GM21390 (cell line): ENCODE measurements at regions not wholly inside any gene's neighbourhood (a gene's known extent, or its start where the extent isn't known, plus 50 kb on each side); places are given as distances from the start of the nearest gene placed in this dataset.

Experiments
- ATAC-seq: cut with Tn5 transposase; IDR thresholded peaks from one replicate; pipeline ENCODE4 v1.9.1; 2021; ENCODE audit not compliant: unreplicated experiment

DNA sequence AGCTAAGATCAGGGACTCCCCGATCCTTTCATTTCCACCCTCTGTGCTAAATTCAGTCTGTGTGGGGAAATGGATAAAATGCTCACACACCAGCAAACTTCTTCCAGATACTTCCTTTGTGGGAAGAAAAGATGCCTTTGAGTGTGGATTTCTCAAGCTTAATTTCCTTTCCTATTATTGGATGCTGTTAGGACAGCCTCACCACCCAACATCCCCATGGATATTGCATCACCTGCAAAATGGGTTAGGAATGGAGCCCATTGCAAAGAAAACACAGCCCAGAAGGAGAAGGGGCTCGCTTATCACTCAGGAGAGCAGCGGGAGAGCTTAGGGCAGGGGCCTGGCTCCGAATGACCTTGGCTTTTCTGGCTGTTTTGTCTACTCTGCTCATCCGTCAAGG is 272.2 kb downstream of the CDC5L start:
- no peak for ATAC-seq

DNA sequence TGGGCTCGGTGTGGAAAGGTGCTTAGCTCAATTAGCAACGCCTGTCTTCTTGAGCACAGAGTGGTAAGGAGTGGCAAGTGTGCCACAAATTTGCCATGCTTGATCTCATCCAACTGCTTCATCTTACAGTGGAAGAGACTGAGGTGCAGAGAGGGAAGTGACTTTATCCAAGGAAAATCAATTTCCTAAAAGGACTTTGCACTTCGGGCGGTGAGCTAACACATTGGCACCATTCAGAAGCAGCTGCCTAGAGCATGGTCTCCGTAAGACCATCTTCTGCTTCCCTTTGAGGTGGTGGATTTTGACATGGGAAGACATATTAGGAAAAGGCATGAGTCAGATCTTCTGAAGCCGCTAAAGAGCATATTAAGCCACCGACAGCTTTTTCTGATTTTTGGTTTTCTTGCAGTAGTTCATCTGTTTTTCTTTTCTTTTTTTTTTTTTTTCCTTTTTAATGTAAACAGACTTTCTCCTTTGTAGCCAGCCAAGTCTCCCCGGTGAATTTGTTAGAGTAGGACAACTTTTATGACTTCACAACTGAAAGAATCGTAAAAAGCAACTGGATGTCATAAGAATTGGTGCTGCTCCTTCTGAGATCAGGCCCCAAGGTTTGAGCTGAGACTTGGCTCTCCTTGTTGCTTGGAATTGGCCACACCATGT is 273.2 kb downstream of the CDC5L start:
- ATAC-seq: no peak

DNA sequence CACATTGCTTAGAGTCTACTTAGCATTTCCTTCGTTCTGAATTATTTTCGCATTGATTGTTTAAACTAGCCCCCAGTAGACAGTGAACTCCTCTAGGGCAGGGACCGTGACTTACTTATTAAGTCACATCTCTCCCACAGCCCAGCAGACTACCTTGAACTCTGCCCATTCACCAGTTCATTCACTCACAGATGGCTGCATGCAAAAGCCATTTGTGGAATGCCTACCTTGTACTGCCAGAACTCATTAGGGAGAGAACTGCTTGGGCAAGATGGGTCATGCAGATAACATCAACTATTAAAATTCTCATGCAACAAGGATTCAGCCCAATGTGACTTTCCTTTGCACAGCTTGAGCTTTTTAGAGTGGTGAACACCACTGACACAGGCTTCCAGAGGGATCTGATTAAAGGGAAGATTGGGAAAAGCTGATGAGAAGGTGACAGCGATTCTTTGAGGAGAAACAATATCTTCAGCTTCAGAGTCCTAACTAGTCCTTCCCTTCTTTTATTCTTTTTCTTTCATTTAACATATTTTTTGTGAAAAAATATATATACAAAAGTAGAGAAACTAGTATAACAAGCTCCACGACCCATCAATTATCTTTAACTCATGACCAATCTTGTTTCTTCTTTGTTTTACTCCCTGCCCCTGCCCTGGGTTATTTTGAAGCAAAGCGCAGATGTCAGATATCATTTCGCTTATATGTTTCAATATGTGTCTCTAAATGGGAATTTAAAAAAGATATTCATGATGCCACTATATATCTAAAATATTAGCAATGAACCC is 273.9 kb downstream of the CDC5L start:
- no peak for ATAC-seq

DNA sequence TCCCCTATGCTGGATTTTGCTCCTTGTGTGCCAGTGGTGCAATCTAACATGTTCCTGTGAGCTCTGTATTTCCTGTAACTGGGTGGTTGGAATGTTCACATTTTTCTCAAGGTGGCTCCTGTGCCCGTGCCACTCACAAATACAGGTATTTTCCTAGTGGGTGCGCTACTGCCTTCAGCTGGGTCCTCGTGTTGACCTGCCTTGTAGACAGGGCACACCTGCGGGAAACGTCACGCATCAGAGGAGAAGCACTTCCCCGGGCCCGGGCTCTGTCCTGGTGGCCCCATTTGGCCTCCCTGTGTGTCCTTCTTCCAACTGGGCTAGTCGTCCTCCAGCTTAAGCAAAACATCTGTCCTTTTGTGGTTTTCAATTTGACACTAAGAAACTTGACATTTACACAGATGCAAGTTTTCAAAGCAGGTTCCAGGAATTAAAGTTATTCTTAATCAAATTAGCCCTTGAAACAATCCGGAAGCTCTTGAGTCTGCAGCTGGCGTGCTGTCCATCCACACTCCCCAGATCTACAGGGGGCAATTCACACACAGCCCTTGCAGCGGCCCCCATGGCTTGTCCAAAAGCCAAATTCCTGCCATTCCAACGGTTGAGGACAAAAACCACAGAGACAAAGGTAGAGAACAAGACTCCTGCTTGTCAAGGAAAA is 275.1 kb downstream of the CDC5L start:
- ATAC-seq: no peak

DNA sequence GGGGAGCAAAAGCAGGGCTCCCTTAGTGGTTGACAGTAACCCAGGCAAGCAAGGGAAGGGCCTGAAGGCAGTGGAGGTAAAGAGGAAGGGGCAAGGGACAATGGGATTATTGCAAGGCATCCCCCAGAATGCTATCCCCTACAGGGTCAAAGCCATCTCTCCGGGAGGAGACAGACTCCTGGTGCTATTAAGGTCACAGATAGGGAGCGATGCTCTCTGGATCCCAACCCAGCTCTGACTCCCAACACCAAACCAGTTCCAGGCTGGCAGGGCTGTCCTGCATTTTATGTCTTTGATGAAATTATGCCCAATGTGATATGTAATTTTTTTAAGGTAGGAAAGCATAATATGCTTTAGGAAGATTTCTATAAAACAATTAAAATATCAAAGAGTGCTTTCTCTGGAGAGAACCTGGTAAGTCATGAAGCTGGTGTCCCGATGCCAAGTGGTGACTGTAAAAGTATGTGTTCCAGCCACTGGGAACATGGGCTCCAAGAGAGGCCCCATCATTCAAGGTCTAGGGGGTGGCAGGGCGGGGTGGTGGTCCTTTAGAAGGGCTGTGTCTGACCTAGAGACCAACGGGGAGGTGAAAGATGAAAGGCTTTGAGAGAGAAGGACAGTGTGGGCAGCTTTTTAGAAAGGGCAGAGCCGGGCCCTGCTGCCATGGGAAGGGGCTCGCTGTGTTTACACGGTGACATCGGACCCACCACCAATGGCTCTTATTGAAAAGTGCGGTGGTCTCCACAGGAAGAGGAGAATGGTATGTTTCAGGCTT is 276.5 kb downstream of the CDC5L start:
- no peak for ATAC-seq

DNA sequence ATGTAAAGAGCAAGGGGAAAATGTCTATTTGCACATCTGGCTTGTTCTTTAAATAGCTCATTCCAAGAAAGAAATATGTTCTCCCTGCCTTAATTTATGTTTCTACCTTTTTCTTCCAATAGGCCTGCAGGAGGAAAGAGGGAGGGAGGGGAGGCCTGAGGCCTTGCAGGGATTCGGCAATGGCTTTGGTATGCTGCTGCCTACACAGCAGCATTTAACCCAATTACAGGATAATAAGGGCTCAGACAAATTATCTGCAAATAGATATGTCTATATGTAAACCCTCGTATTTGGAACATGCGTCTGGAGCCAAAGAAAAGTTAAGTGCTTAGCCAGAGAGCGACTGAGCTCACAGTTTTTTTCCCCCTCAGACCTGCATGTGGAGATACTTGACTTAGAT is 277.2 kb downstream of the CDC5L start:
- ATAC-seq: no peak

DNA sequence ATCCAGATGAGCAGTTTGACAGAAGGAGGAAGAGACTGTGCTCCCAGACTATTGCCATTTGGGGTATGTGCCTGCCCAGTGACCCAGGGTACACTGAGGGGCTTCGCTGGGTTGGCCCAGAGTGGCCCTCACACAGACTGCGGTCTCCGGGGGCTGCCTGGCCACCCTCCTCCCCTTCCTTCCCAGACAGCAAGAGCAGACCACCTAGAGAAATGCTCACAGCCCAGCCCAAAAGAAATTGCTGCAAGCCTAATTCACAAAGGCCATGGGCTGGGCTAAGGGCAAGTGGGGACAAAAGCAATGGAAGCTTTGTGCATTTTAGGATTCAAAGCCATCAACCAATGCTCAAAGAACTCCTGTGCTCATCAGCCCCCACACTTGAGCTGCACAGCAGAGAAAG is 277.6 kb downstream of the CDC5L start:
- no peak for ATAC-seq

DNA sequence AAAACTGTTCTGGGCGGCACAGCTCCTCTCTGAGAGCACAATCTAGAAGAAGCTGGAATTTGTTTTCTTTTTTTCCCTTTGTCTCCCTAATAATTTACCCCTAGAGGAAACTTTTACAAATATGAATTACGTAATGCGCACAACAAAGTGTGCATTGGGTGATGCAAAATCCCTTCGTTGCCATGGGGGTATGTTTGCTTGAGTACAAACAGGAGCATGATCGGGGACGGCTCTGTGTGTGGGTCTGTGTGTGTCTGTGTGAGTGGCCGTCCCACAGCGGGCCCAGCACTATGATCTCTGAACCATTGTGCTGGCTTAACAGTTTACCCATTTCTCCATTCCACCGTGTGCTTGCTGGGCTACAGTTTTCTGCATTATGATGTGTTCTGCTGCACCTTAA is 278.2 kb downstream of the CDC5L start:
- no peak for ATAC-seq

DNA sequence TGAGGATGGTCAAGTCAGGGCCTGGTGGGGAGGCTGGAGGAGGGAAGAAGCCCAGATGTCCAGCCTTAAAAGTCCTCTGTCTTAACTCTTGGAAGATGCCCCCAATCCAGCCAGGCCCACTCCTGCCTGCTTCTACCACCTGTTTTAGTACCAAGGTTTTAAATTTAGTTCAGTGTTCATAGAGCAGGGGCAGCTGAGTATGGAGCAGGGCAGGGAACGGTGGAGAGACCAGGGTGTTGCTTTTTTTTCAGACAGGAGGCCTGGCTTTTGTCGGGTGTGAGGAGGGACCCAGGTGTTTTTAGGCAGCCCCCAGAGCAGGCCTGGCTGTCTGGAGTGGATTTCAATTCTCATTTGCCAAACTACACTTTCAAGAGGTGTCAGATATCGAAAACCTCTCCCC is 278.8 kb downstream of the CDC5L start:
- ATAC-seq: no peak

DNA sequence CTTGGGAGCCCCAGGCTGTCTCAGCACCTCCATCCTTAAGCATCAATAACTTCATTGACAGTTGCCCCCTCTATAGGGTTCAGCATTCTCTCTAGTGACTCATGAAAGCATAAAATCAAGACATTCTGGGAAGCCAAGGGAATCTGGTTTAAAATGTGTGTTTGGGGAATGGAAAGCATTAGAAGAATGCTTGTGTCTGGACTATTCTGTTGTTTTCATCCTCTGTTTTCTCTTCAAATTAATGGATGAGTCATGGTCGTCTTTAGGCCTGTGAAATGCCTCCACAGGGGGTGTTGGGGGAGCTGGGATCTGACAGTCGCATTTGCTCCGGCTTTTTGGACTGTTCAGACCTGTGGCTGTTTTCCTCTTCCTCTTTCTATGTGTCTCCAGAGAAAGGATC is 279.7 kb downstream of the CDC5L start:
- ATAC-seq: no peak

DNA sequence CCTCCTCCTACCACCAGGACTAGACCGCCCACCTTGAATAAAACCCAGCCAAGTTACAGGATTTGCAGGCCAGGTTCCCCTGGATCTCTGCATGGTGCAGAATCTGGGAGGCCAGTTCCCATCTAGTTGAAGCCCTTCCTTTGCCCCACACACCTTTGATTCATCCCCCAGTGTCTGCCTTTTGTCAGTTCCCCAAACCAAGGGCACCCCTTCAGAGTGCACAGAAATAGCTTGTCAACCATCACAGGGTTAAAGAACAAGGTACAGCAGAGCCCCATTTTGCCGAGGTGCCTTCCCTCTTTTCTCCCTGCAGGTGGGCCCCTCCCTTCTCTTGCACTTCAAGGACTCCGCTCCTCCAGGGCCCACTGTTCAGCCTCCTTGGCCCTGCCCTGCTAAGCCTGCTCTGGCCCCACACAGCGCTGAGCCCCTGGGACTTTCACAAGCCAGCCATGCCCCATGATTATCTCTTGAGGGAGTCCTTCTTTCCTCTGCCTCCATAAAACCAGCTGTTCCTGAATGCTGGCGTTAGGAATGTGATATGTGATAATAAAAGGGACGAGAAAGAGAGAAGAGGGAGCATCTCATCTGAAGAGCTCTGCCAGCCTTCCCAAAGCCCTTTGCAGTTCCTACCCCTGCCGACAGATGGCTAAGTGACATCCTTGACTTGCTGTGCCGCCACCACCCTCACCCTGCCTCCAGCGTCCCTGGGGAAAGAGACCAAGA is 280.3 kb downstream of the CDC5L start:
- ATAC-seq: no peak

DNA sequence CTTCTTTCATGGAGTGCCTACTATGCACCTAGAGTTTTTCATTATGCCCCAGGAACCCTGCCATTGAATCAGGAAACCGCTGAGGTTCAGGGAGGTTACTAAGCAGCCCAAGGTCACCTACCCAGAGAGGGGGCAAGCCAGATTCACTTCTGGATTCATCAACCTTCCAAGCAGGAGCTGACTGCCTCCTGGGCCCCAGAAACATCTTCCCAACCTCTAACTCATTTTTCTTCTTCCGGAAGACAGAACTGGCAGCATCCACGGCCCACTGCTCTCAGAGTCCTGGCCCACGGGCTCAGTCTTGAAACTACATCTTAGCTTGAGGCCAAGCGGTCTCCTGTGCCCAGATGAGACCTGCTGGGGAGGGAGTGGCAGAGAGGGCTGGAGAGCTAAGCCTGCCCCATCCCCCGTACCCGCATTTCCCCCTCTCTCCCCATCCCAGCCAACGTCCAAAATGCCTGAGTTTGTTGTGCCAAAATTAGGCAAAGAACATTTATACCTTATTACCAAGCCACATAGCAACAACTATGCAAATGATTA is 281.0 kb downstream of the CDC5L start:
- ATAC-seq: no peak

DNA sequence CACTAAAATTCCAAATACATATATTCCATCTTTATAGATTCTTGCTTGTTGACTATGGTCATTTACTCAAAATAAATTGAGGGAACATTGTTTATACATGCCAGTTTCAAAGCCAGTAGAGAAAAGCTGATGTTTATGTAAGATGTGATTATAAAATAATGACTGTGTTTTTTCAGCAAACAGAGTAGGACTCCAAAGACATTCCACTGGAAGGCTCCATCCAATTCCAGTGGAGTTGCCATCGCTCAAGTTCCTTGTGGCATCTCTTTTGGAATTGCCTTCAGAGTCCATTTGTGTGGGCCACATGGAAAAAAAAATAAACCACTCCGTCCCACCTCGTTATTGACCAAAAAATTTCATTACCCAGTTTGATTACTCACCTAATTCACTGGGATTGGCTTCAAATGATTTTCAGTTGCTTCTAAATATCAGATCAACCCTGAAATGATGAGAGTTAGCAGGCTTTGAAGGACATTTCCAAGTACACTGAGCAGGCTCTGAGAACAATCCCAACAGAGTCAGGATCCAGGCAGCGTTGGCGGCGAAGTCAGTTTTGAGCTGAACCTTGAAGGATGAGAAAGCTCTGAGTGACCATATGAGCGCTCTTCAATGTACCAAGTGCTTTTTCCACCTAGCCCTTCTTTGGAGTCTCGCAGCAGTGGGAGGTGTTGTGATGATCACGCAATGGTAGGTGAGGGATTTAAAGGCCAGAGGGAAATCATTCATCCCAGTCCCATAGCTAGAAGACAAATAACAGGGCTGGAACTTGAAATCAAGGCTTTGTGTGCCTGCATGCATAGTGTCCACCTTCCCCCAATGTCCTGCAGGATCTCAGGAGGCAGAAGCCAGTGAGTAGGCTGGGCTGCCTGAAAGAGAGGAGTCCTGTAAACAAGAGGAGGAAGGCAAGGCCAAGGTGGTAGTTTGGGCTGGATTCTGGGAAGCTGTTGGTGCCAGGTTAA is 281.7 kb downstream of the CDC5L start:
- ATAC-seq: no peak

DNA sequence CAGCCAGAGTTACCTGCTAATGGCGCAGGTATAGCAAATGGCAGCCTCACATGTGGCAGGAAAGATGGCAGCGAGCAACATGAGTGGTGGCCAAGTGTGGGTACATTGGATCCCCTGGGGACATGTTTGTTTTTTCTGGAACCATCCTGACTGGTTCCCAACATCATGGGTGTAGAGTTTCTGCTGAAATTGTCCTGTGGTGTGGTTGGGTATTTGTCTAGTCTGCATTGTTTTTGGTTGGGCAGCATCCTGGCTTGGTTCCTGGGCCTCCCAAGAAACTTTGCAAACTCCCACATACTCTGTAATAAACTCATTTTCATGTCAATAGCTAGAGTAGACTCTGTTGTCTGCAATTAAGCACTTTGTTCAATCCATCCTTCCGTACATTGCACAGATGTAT is 282.6 kb downstream of the CDC5L start:
- ATAC-seq: no peak

DNA sequence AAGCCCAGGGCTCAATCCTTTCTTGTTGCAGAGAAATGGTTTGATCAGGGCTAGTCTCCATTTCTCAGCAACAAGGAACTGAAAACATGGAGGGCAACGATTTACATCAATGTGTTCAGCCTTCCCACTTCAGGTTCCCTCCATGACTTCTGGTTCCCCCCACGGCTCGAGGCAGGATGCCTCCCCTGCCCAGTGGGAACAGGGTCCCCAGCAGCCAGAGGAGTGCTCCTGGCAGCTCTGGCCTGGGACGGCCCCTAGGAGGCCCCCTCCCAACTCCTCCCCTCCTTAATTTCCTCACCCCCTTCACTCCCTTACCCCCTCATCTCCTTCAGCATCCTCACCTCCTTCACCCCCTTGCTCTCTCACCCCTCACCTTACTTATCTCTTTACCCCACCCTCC is 283.8 kb downstream of the CDC5L start:
- no peak for ATAC-seq

DNA sequence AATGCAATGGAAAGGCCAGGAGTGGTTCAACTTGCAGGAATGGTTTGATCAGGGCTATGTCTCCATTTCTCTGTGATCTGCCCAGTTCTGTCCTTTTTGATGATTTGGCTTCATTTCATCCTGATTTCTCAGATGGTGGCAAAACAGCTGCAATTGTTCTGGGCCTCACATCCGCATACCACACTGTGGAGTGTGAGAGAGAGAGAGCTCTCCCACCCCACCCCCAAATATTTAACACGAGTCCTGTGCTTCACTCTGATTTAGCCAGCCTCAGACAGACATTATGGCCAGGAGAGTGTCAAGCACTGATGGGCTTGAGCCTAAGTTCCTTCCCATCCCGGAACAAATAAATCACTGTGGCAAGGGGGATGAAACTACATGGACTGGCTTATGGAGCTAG is 284.6 kb downstream of the CDC5L start:
- no peak for ATAC-seq

DNA sequence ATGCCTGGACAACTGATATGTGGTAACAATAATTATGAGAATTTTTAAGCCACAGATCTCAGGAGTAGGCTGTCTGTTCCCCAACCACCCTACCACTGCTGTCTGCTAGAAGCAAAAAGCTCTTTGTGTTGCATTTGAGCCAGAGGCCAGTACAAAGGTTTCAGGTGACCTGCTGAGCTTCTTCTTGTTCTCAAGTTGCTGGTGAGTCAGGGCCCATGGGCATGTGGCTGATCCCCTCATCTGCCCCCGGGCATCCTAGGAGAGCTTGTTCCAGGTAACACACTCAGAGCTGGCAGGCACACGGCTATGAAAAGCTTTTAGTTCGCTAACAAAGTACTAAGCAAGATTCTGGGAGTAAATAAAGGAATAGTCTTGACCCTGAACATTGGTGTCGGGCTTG is 285.3 kb downstream of the CDC5L start:
- ATAC-seq: no peak

DNA sequence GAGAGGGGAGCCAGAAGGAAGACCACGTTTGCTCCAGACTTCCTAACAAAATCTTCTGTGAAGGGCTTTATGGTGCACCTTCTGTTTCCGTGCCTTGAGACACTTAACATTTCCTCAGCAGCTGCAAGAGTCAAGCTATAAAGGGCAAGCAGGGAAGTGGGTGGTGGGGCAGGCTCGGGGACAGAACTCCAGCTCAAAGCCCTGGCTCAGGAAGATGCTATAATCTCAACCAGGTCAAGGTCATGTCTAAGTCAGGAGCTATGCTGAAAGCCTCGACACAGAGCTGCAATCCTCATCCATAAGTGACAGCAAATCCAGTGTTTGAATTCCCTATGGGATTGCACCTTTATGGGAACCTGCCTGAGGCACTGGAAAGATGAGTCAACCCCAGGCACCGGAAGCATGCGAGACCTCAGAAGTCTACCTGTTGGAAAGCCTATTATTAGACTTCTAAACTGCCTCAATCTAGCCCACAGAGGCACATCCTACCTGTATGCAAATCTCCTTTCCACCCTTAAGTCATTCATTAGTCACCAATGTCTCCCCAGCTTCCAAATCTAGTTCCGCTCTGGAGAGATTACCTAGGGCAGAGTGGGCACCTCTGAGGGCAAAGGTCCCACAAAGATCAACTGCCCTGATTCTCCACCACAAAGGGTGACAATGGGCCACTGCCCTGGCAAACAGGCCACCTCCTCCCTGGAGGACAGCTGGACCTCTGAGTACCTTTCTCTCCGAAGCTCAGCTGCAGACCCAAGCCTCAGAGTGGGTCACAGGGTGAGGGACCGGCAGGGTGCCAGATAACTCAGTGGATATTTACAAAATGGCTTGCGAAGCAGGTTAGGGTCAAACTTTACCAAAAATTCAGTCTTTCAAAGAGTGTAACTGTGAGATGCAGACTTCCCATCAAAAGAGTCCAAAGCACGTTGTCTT is 287.0 kb downstream of the CDC5L start:
- no peak for ATAC-seq
